HG03135 (cell line): ENCODE measurements at regions not wholly inside any gene's neighbourhood (a gene's known extent, or its start where the extent isn't known, plus 50 kb on each side); places are given as distances from the start of the nearest gene placed in this dataset.

Experiments used
- ATAC-seq: cut with Tn5 transposase; IDR thresholded peaks from one replicate; pipeline ENCODE4 v1.9.1; 2021; ENCODE audit warnings: mild to moderate bottlenecking, moderate library complexity; ENCODE audit not compliant: unreplicated experiment

- no peak for ATAC-seq
These were observed 276.5 kb upstream of the MTNR1B start for GRCh38 chr11:92692826-92693546.

- ATAC-seq = no peak
These were observed 273.4 kb upstream of the MTNR1B start for GRCh38 chr11:92696076-92696475.

GRCh38 chr11:92697461-92698312 lies 271.8 kb upstream of the MTNR1B start:
- ATAC-seq = no peak

GRCh38 chr11:92698742-92699141 lies 270.7 kb upstream of the MTNR1B start:
- no peak for ATAC-seq

- ATAC-seq = no peak
These were observed 267.2 kb upstream of the MTNR1B start for GRCh38 chr11:92702037-92702804.

- ATAC-seq = no peak
These were observed 266.5 kb upstream of the MTNR1B start for GRCh38 chr11:92702805-92703448.

GRCh38 chr11:92703449-92703830 lies 266.0 kb upstream of the MTNR1B start:
- no peak for ATAC-seq

GRCh38 chr11:92707173-92707619 lies 262.3 kb upstream of the MTNR1B start:
- no peak for ATAC-seq

GRCh38 chr11:92707665-92708064 lies 261.8 kb upstream of the MTNR1B start:
- ATAC-seq = no peak

GRCh38 chr11:92709329-92709728 lies 260.1 kb upstream of the MTNR1B start:
- no peak for ATAC-seq

- ATAC-seq = no peak
These were observed 257.5 kb upstream of the MTNR1B start for GRCh38 chr11:92711926-92712325.

- no peak for ATAC-seq
These were observed 255.3 kb upstream of the MTNR1B start for GRCh38 chr11:92714111-92714510.

- ATAC-seq = no peak
These were observed 252.2 kb upstream of the MTNR1B start for GRCh38 chr11:92717240-92717639.

- ATAC-seq = no peak
These were observed 249.1 kb upstream of the MTNR1B start for GRCh38 chr11:92720385-92720784.

- no peak for ATAC-seq
These were observed 244.1 kb upstream of the MTNR1B start for GRCh38 chr11:92725352-92725751.

GRCh38 chr11:92727123-92727522 lies 242.3 kb upstream of the MTNR1B start:
- ATAC-seq = no peak

- ATAC-seq = no peak
These were observed 241.7 kb upstream of the MTNR1B start for GRCh38 chr11:92727769-92728168.

- no peak for ATAC-seq
These were observed 240.8 kb upstream of the MTNR1B start for GRCh38 chr11:92728628-92729027.

GRCh38 chr11:92735039-92735438 lies 234.4 kb upstream of the MTNR1B start:
- no peak for ATAC-seq

GRCh38 chr11:92738276-92738675 lies 231.2 kb upstream of the MTNR1B start:
- no peak for ATAC-seq

GRCh38 chr11:92739041-92739440 lies 230.4 kb upstream of the MTNR1B start:
- ATAC-seq = no peak
